ENCODE measurements at regions not wholly inside any gene's neighbourhood (a gene's known extent, or its start where the extent isn't known, plus 50 kb on each side); places are given as distances from the start of the nearest gene placed in this dataset.

- TF ChIP-seq CTCF (IDR thresholded peaks at IDR 0.05): no peak
- no peak for TF ChIP-seq POLR2A (IDR thresholded peaks at IDR 0.05)
- DNase-seq (no peak), ATAC-seq (no peak)
- H3K27ac ChIP-seq: no peak overlapping the region
- H3K4me1 ChIP-seq: no peaks in the 10 kb centered on the region
- no peaks in the 10 kb centered on the region for H3K27me3 ChIP-seq
- intact Hi-C loops (cut with DNase I): no loop called here
- H3K4me3 ChIP-seq: no peak overlapping the region
- H3K36me3 ChIP-seq: no peaks in the 10 kb centered on the region
- H3K9me3 ChIP-seq: no peaks in the 10 kb centered on the region
Observed at GRCh38 chr2:234741976-234742375, 209.8 kb upstream of the SH3BP4 start.

GRCh38 chr2:234739061-234739460 is 212.8 kb upstream of the SH3BP4 start:
- Histone ChIP-seq H3K4me3 (no peak overlapping the region), H3K9me3 (peaks cover 0 to 7% (median 0%) of the 10 kb centered on the region in 4 donors), H3K27me3 (no peaks in the 10 kb centered on the region), H3K27ac (no peak overlapping the region), H3K4me1 (no peaks in the 10 kb centered on the region), H3K36me3 (no peaks in the 10 kb centered on the region)
- DNase-seq (no peak), ATAC-seq (no peak)
- intact Hi-C loops (cut with DNase I): no loop called here
- TF ChIP-seq CTCF (IDR thresholded peaks at IDR 0.05): no peak
- no peak for TF ChIP-seq POLR2A (IDR thresholded peaks at IDR 0.05)

- intact Hi-C loops (cut with DNase I): no loop called here
- H3K4me1 ChIP-seq: no peaks in the 10 kb centered on the region
- H3K4me3 ChIP-seq: no peak overlapping the region
- no peaks in the 10 kb centered on the region for H3K36me3 ChIP-seq
- WGBS (ENCODE audit: insufficient coverage, low coverage, low lambda C conversion rate, missing lambda C conversion rate): 100% methylated on average over 2 of the region's 2 CpGs
- DNase-seq (no peak), ATAC-seq (no peak)
- peaks cover 0 to 7% (median 0%) of the 10 kb centered on the region in 4 donors for H3K9me3 ChIP-seq
- H3K27ac ChIP-seq: no peak overlapping the region
- H3K27me3 ChIP-seq: no peaks in the 10 kb centered on the region
- TF ChIP-seq POLR2A (IDR thresholded peaks at IDR 0.05) (no peak), CTCF (IDR thresholded peaks at IDR 0.05) (no peak)
Observed at GRCh38 chr2:234735829-234736228, 216.0 kb upstream of the SH3BP4 start.

GRCh38 chr2:234733795-234734600 is 217.8 kb upstream of the SH3BP4 start:
- intact Hi-C loops (cut with DNase I): no loop called here
- peaks cover 0 to 7% (median 0%) of the 10 kb centered on the region in 4 donors for H3K9me3 ChIP-seq
- H3K27me3 ChIP-seq: no peaks in the 10 kb centered on the region
- H3K36me3 ChIP-seq: no peaks in the 10 kb centered on the region
- no peak for ATAC-seq
- no peak for DNase-seq
- no peaks in the 10 kb centered on the region for H3K4me1 ChIP-seq
- H3K4me3 ChIP-seq: no peak overlapping the region
- H3K27ac ChIP-seq: no peak overlapping the region
- WGBS (ENCODE audit: insufficient coverage, low coverage, low lambda C conversion rate, missing lambda C conversion rate): 54% methylated on average over 4 of the region's 6 CpGs
- TF ChIP-seq POLR2A (IDR thresholded peaks at IDR 0.05): no peak
- TF ChIP-seq CTCF (IDR thresholded peaks at IDR 0.05): no peak

- peaks cover 0 to 7% (median 0%) of the 10 kb centered on the region in 4 donors for H3K9me3 ChIP-seq
- WGBS (ENCODE audit: insufficient coverage, low coverage, low lambda C conversion rate, missing lambda C conversion rate): 86% methylated on average over 6 of the region's 6 CpGs
- H3K4me3 ChIP-seq: no peak overlapping the region
- H3K27me3 ChIP-seq: no peaks in the 10 kb centered on the region
- no peaks in the 10 kb centered on the region for H3K36me3 ChIP-seq
- intact Hi-C loops (cut with DNase I): no loop called here
- no peak overlapping the region for H3K27ac ChIP-seq
- ATAC-seq: no peak
- DNase-seq: no peak
- no peak for TF ChIP-seq POLR2A (IDR thresholded peaks at IDR 0.05)
- no peak for TF ChIP-seq CTCF (IDR thresholded peaks at IDR 0.05)
- H3K4me1 ChIP-seq: no peaks in the 10 kb centered on the region
Observed at GRCh38 chr2:234733093-234733489, 218.7 kb upstream of the SH3BP4 start.
